H9 (cell line): ENCODE measurements at regions not wholly inside any gene's neighbourhood (a gene's known extent, or its start where the extent isn't known, plus 50 kb on each side); places are given as distances from the start of the nearest gene placed in this dataset.

Experiments
- DNase-seq: peaks from one replicate; pipeline ENCODE4 v3.0.0-alpha.2; 2017
- H2AFZ ChIP-seq: one replicate; pipeline ENCODE4 v1.6.1; 2013; ENCODE audit warnings: mild to moderate bottlenecking, low read length, control low read depth, moderate library complexity
- H2AK5ac ChIP-seq: 2 replicates; pipeline ENCODE4 v1.6.1; 2013; ENCODE audit warnings: low read length, control low read depth, mixed read lengths; ENCODE audit not compliant: insufficient read length
- H2BK120ac ChIP-seq: one replicate; pipeline ENCODE4 v1.6.1; 2013; ENCODE audit warnings: low read depth, mild to moderate bottlenecking, low read length, control low read depth, inconsistent platforms; ENCODE audit not compliant: poor library complexity, severe bottlenecking
- H2BK12ac ChIP-seq: 2 replicates; pipeline ENCODE4 v1.6.1; 2013; ENCODE audit warnings: low read length, control low read depth, mixed read lengths, low read depth; ENCODE audit not compliant: insufficient read length
- H2BK15ac ChIP-seq: 2 replicates; pipeline ENCODE4 v1.6.1; 2013; ENCODE audit warnings: low read depth, low read length, control low read depth
- H2BK20ac ChIP-seq: one replicate; pipeline ENCODE4 v1.6.1; 2013; ENCODE audit warnings: low read depth, mild to moderate bottlenecking, low read length, control low read depth, inconsistent platforms; ENCODE audit not compliant: poor library complexity, severe bottlenecking
- H2BK5ac ChIP-seq: 2 replicates; pipeline ENCODE4 v1.6.1; 2013; ENCODE audit warnings: low read length, control low read depth, mixed read lengths; ENCODE audit not compliant: insufficient read length
- H3K14ac ChIP-seq: 2 replicates; pipeline ENCODE4 v1.6.1; 2013; ENCODE audit warnings: low read length, control low read depth; ENCODE audit not compliant: insufficient read depth
- H3K18ac ChIP-seq: 2 replicates; pipeline ENCODE4 v1.6.1; 2013; ENCODE audit warnings: low read depth, mild to moderate bottlenecking, mixed read lengths, low read length, control low read depth; ENCODE audit not compliant: insufficient read length
- H3K23ac ChIP-seq: 2 replicates; pipeline ENCODE4 v1.6.1; 2013; ENCODE audit warnings: low read length, control low read depth, mixed read lengths, low read depth; ENCODE audit not compliant: insufficient read length
- H3K23me2 ChIP-seq: 2 replicates; pipeline ENCODE4 v1.6.1; 2013; ENCODE audit warnings: low read depth, mild to moderate bottlenecking, mixed read lengths, low read length, control low read depth; ENCODE audit not compliant: insufficient read length, poor library complexity, severe bottlenecking
- H3K27ac ChIP-seq: 2 replicates; pipeline ENCODE4 v1.5.1; 2013; ENCODE audit warnings: low read length, control low read depth, mixed read lengths, low read depth; ENCODE audit not compliant: insufficient read length
- H3K27me3 ChIP-seq: 2 replicates; pipeline ENCODE4 v1.6.1; 2013; ENCODE audit warnings: low read length, control low read depth, inconsistent platforms; ENCODE audit not compliant: insufficient read depth
- H3K4ac ChIP-seq: 2 replicates; pipeline ENCODE4 v1.6.1; 2013; ENCODE audit warnings: low read depth, mild to moderate bottlenecking, control low read depth, inconsistent platforms, low read length, moderate library complexity
- H3K4me1 ChIP-seq: 2 replicates; pipeline ENCODE4 v1.6.1; 2013; ENCODE audit warnings: low read length, control low read depth, inconsistent platforms; ENCODE audit not compliant: insufficient read depth
- H3K4me2 ChIP-seq: 2 replicates; pipeline ENCODE4 v1.6.1; 2013; ENCODE audit warnings: low read length, control low read depth, mixed read lengths; ENCODE audit not compliant: insufficient read length, insufficient read depth
- H3K56ac ChIP-seq: 2 replicates; pipeline ENCODE4 v1.6.1; 2013; ENCODE audit warnings: low read depth, mild to moderate bottlenecking, mixed read lengths, low read length, control low read depth; ENCODE audit not compliant: insufficient read length
- H3K79me1 ChIP-seq: 2 replicates; pipeline ENCODE4 v1.6.1; 2013; ENCODE audit warnings: low read depth, mild to moderate bottlenecking, moderate library complexity, low read length, control low read depth, inconsistent platforms; ENCODE audit not compliant: insufficient read depth, poor library complexity, severe bottlenecking
- H3K79me2 ChIP-seq: 2 replicates; pipeline ENCODE4 v1.6.1; 2013; ENCODE audit warnings: low read length, control low read depth, inconsistent platforms; ENCODE audit not compliant: insufficient read depth
- H3K9ac ChIP-seq: 2 replicates; pipeline ENCODE4 v1.6.1; 2013; ENCODE audit warnings: low read length, control low read depth, mixed read lengths; ENCODE audit not compliant: insufficient read length; ENCODE audit errors: extremely low read depth
- H3K9me3 ChIP-seq: one replicate; pipeline ENCODE4 v1.6.1; 2013; ENCODE audit warnings: low read depth, low read length, inconsistent platforms; ENCODE audit not compliant: control insufficient read depth
- H3T11ph ChIP-seq: one replicate; pipeline ENCODE4 v1.6.1; 2013; ENCODE audit warnings: mild to moderate bottlenecking, low read length, control low read depth, inconsistent platforms
- H4K20me1 ChIP-seq: one replicate; pipeline ENCODE4 v1.6.1; 2013; ENCODE audit not compliant: control insufficient read depth, insufficient read length, insufficient read depth
- H4K5ac ChIP-seq: 2 replicates; pipeline ENCODE4 v1.6.1; 2013; ENCODE audit warnings: low read depth, mild to moderate bottlenecking, mixed read lengths, low read length, control low read depth; ENCODE audit not compliant: insufficient read length
- H4K8ac ChIP-seq: replicated peaks from 2 replicates; pipeline ENCODE4 v1.6.1; 2013; ENCODE audit warnings: low read length, control low read depth, mixed read lengths, low read depth; ENCODE audit not compliant: insufficient read length
- H4K91ac ChIP-seq: 2 replicates; pipeline ENCODE4 v1.6.1; 2013; ENCODE audit warnings: low read depth, mild to moderate bottlenecking, moderate library complexity, mixed read lengths, low read length, control low read depth; ENCODE audit not compliant: insufficient read length
- H3K27ac Mint-ChIP-seq, 3 experiments: 2 replicates in 2 of 3; 3 replicates in 1 of 3; pipeline ENCODE4 v1.8.0; 2020 to 2021; ENCODE audit warnings: mixed read lengths in 3 of 3, mild to moderate bottlenecking in 1 of 3, moderate library complexity in 1 of 3
- H3K27me3 Mint-ChIP-seq: 2 replicates; pipeline ENCODE4 v1.8.0; 2021; ENCODE audit warnings: low read depth, mild to moderate bottlenecking, moderate library complexity, mixed read lengths
- H3K36me3 Mint-ChIP-seq, 3 experiments: 2 replicates in 2 of 3; 3 replicates in 1 of 3; pipeline ENCODE4 v1.8.0; 2020 to 2021; ENCODE audit warnings: low read depth in 3 of 3, mixed read lengths in 3 of 3; ENCODE audit not compliant: insufficient read depth in 1 of 3
- H3K4me1 Mint-ChIP-seq, 2 experiments: 2 replicates each; pipeline ENCODE4 v1.8.0; 2020; ENCODE audit warnings: mixed read lengths in 2 of 2
- H3K4me3 Mint-ChIP-seq, 2 experiments: 2 replicates in 1 of 2; 3 replicates in 1 of 2; pipeline ENCODE4 v1.8.0; 2020 to 2021; ENCODE audit warnings: mild to moderate bottlenecking in 2 of 2, mixed read lengths in 2 of 2, moderate library complexity in 1 of 2
- H3K9me3 Mint-ChIP-seq, 2 experiments: 2 replicates in 1 of 2; 3 replicates in 1 of 2; pipeline ENCODE4 v1.8.0; 2020; ENCODE audit warnings: mild to moderate bottlenecking in 2 of 2, mixed read lengths in 2 of 2, moderate library complexity in 1 of 2
- WGBS: extraction: QIAGEN DNeasy Blood & Tissue Kit; methylation state at CpG from one replicate; pipeline ENCODE4 v1.1.7; 2013; ENCODE audit warnings: missing lambda C conversion rate, low lambda C conversion rate, mixed read lengths; ENCODE audit not compliant: insufficient read length; ENCODE audit errors: extremely low coverage; 5-methylcytosine and 5-hydroxymethylcytosine counted together
- TF ChIP-seq, protein P1 (sequence below): fragments of 200-600 bp; sonication (generic); conservative IDR thresholded peaks from 3 replicates; pipeline ENCODE4 v1.8.0; 2021; ENCODE audit warnings: antibody characterized with exemption, mild to moderate bottlenecking

DNA sequence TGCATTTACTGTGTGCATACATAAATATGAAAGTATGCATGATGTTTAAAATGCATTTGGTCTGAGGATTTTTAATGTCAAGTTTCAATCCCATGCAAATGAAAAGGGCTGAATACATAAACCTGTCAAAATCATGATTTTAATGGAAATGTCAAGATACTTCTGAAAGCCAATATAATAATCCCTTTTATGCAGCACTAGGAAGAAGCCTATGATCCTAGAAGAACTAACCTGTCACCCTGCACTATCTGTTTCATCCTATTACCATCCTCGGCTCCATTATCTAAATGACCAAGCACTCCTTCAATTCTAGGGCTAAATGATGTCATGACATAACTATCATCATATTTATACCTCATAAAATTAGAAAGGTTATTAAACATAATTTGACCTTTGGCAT is 2229.4 kb upstream of the WWC1 start:
- WGBS, result no CpG with 5 or more reads among the region's 1 CpG
- Histone ChIP-seq H2BK20ac (no peak overlapping the region), H4K91ac (no peak overlapping the region), H3K4me1 (no peaks in the 10 kb centered on the region), H2BK120ac (no peak overlapping the region), H3K27me3 (no peaks in the 10 kb centered on the region), H3K4me2 (no peak overlapping the region), H2BK5ac (no peak overlapping the region), H3K9ac (no peak overlapping the region), H3T11ph (no peak overlapping the region), H3K18ac (no peak overlapping the region), H3K4ac (no peak overlapping the region), H4K20me1 (no peaks in the 10 kb centered on the region), H3K79me1 (no peaks in the 10 kb centered on the region), H3K56ac (no peak overlapping the region), H2BK15ac (no peak overlapping the region), H3K14ac (no peak overlapping the region), H2AK5ac (no peak overlapping the region), H3K9me3 (no peaks in the 10 kb centered on the region), H4K5ac (no peak overlapping the region), H2BK12ac (no peak overlapping the region), H2AFZ (no peak overlapping the region), H4K8ac (no peak overlapping the region), H3K27ac (no peak overlapping the region), H3K23me2 (no peaks in the 10 kb centered on the region), H3K79me2 (no peaks in the 10 kb centered on the region), H3K23ac (no peak overlapping the region)
- Mint-ChIP-seq H3K9me3 (no peaks in the 10 kb centered on the region), H3K27ac (no peak overlapping the region; a peak in 1 of 7 replicates), H3K4me3 (no peak overlapping the region), H3K4me1 (peaks cover 7% of the 10 kb centered on the region in 2 experiments), H3K27me3 (no peaks in the 10 kb centered on the region), H3K36me3 (peaks cover 0 to 2% (median 0%) of the 10 kb centered on the region in 3 experiments; a peak in 2 of 7 replicates)
- TF ChIP-seq, protein P1, sequence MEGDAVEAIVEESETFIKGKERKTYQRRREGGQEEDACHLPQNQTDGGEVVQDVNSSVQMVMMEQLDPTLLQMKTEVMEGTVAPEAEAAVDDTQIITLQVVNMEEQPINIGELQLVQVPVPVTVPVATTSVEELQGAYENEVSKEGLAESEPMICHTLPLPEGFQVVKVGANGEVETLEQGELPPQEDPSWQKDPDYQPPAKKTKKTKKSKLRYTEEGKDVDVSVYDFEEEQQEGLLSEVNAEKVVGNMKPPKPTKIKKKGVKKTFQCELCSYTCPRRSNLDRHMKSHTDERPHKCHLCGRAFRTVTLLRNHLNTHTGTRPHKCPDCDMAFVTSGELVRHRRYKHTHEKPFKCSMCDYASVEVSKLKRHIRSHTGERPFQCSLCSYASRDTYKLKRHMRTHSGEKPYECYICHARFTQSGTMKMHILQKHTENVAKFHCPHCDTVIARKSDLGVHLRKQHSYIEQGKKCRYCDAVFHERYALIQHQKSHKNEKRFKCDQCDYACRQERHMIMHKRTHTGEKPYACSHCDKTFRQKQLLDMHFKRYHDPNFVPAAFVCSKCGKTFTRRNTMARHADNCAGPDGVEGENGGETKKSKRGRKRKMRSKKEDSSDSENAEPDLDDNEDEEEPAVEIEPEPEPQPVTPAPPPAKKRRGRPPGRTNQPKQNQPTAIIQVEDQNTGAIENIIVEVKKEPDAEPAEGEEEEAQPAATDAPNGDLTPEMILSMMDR, result no peak
- no peak for DNase-seq
